ENCODE measurements at regions not wholly inside any gene's neighbourhood (a gene's known extent, or its start where the extent isn't known, plus 50 kb on each side); places are given as distances from the start of the nearest gene placed in this dataset.

DNA sequence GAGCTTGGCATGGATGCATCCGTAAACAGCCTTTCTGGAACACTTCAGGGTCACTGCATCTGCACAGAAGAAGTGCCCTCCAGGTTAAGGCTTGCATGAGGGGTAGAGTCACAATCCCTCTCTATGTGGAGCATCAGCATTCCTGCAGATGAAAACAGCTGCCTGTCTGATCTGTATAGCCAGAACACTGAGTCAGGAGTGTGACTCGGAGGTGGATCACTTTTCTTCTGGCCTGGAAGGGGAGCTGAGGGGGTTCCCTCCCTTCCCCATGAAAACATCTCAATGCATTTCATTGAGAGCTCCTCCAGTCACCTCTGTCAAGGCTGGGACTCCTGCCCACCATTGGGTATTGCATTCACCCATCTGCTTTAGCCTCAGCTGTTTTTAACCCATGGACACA lies 72.5 kb upstream of the SERPINE2 start:
- DNase-seq (no peak), ATAC-seq (no peak)
- H3K9me3 Mint-ChIP-seq (ENCODE audit: insufficient read depth) = peaks cover 5% of the 10 kb centered on the region
- ChIA-PET CTCF (no interaction called here), POLR2A (no interaction called here)
- peaks cover 11% of the 10 kb centered on the region for H3K27me3 Mint-ChIP-seq (ENCODE audit: low read depth)
- no peaks in the 10 kb centered on the region for H3K4me1 Mint-ChIP-seq (ENCODE audit: low read depth)
- H3K4me3 Mint-ChIP-seq = no peak overlapping the region
- H3K27ac Mint-ChIP-seq = no peak overlapping the region
- no peaks in the 10 kb centered on the region for H3K36me3 Mint-ChIP-seq (ENCODE audit: low read depth)

DNA sequence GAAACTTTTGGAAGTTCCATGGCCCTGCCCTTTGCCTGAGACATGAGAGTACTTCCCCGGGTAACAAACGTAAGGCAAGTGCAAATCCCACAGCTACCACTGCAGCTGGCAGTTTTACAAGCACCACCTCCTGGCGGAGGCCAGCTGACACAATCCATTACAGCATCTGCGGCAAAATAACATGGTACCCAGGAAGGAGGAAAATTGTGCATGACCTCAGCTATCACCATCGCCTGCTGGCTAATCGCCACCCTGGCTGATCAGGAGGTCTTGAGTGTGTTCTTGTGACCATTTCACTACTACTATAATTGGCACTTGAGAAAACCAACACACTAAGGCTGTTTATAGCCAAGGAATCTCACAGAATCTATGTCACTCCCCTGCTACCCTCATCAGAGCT lies 71.7 kb upstream of the SERPINE2 start:
- peaks cover 4% of the 10 kb centered on the region for H3K9me3 Mint-ChIP-seq (ENCODE audit: insufficient read depth)
- no peak overlapping the region for H3K4me3 Mint-ChIP-seq
- no peak for ATAC-seq
- no peaks in the 10 kb centered on the region for H3K4me1 Mint-ChIP-seq (ENCODE audit: low read depth)
- CTCF ChIA-PET = no interaction called here
- DNase-seq = no peak
- H3K36me3 Mint-ChIP-seq (ENCODE audit: low read depth) = no peaks in the 10 kb centered on the region
- POLR2A ChIA-PET = no interaction called here
- H3K27ac Mint-ChIP-seq = no peak overlapping the region
- peaks cover 10% of the 10 kb centered on the region for H3K27me3 Mint-ChIP-seq (ENCODE audit: low read depth)

DNA sequence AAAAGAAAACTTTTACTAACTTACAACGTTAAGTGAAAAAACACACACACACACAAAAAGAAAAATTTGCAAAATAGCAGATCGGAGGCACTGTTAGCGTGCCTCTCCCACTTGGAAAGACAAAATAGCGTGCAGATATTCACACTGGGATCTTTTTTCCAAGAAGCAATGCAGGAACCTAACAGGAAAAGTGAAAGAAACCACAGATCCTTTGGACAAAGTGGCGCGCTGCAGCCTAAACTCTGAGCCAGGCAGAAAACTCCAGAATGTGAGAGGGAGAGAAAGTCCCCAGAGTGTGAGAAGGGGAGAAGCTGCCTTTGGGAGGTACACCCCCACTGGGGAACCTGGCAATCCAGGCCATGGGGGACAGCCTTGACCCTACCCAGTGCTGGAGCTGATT lies 70.7 kb upstream of the SERPINE2 start:
- Mint-ChIP-seq H3K27me3 (ENCODE audit: low read depth) (peaks cover 9% of the 10 kb centered on the region), H3K4me1 (ENCODE audit: low read depth) (no peaks in the 10 kb centered on the region), H3K9me3 (ENCODE audit: insufficient read depth) (no peaks in the 10 kb centered on the region), H3K36me3 (ENCODE audit: low read depth) (no peaks in the 10 kb centered on the region), H3K4me3 (no peak overlapping the region), H3K27ac (no peak overlapping the region)
- DNase-seq (no peak), ATAC-seq (no peak)
- POLR2A ChIA-PET = no interaction called here
- CTCF ChIA-PET = no interaction called here

DNA sequence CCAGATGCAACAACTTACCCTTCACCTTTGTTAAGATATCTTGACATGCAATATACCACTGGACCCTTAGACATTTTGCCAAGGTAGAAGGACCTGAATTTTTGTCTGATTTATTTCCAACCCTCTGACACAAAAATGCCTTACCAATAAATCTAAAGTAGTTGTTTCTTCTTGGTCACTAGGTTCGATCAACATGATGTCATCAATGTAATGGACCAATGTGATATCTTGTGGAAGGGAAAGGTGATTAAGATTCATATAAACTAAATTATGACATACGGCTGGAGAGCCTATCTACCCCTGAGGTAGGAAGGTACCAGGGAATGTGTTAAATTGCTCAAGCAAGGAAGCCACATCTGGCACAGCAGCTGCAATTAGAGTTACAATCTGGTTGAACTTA lies 67.7 kb upstream of the SERPINE2 start:
- ChIA-PET CTCF (no interaction called here), POLR2A (no interaction called here)
- Mint-ChIP-seq H3K9me3 (ENCODE audit: insufficient read depth) (no peaks in the 10 kb centered on the region), H3K27ac (no peak overlapping the region), H3K27me3 (ENCODE audit: low read depth) (peaks cover 7% of the 10 kb centered on the region), H3K4me1 (ENCODE audit: low read depth) (no peaks in the 10 kb centered on the region), H3K4me3 (no peak overlapping the region), H3K36me3 (ENCODE audit: low read depth) (no peaks in the 10 kb centered on the region)
- DNase-seq (no peak), ATAC-seq (no peak)

DNA sequence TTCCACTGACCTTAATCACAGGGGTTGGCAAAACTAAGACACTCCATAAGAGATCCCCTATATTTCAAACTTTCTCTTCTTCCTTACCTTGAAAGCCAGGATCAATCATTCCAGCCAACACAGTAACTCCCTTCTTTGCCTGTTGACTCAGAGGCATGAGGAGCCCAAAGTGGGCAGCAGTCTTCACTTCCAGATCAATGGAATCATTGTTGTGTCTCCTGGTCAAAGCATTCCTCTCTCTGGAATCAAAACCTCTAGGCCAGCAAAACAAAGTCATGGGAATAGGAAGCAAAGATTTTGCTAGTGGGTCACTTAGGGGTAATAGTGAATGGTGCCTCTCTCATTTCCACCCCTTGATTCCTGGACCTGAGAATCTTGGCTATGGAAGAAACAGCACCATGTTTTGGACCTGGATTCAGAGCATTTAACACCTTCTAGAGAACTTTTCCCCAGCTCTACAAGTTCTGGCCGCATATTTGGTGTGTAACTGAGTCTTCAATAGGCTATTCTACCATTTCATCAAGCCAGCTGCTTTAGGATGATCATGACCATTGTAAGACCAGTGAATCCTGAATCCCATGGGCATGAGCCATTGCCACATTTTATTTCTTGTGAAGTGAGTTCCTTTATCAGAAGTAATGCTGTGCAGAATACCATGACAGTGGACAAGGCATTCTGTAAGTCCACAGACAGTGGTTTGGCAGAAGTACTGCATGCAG lies 65.7 kb upstream of the SERPINE2 start:
- DNase-seq = no peak
- Mint-ChIP-seq H3K4me3 (no peak overlapping the region), H3K9me3 (ENCODE audit: insufficient read depth) (no peaks in the 10 kb centered on the region), H3K36me3 (ENCODE audit: low read depth) (no peaks in the 10 kb centered on the region), H3K27ac (no peak overlapping the region), H3K4me1 (ENCODE audit: low read depth) (no peaks in the 10 kb centered on the region), H3K27me3 (ENCODE audit: low read depth) (peaks cover 7% of the 10 kb centered on the region)
- ATAC-seq = no peak
- CTCF ChIA-PET = no interaction called here
- POLR2A ChIA-PET = no interaction called here

DNA sequence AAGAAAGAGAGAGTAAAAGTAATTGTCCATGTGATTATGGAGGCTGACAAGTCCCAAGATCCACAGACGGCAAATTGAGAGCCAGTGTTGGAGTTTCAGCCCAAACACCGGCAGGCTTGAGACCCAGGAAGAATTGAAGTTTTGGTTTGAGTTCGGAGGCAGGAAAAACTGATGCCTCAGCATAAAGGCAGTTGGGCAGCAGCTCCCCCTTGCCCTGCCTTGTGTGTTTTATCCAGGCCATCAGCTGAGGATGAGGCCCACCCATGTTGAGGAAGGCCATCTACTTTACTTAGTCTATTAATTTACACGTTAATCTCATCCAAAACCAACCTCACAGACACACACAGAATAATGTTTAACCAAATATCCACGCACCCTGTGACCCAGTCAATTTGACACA lies 64.6 kb upstream of the SERPINE2 start:
- no peak for DNase-seq
- Mint-ChIP-seq H3K4me1 (ENCODE audit: low read depth) (no peaks in the 10 kb centered on the region), H3K4me3 (no peak overlapping the region), H3K27me3 (ENCODE audit: low read depth) (peaks cover 7% of the 10 kb centered on the region), H3K36me3 (ENCODE audit: low read depth) (no peaks in the 10 kb centered on the region), H3K9me3 (ENCODE audit: insufficient read depth) (no peaks in the 10 kb centered on the region), H3K27ac (no peak overlapping the region)
- ATAC-seq = no peak
- CTCF ChIA-PET = no interaction called here
- POLR2A ChIA-PET = no interaction called here

DNA sequence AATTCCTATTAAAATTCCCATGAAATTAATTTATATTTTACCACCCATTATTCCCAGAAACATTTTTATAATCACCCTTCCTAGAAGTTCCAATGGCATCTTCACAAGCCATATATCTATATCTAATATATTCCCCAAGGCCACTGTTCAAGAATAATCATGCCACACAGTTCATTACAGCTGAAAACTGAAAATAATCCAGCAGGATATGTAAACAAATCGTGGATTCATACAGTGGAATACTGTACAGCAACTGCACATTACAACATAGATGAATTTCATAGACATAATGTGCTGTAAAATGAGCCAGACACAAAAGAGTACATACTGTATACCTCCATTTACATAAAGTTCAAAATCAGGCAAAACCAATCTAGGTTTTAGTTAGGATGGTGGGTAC lies 63.9 kb upstream of the SERPINE2 start:
- H3K4me3 Mint-ChIP-seq = no peak overlapping the region

DNA sequence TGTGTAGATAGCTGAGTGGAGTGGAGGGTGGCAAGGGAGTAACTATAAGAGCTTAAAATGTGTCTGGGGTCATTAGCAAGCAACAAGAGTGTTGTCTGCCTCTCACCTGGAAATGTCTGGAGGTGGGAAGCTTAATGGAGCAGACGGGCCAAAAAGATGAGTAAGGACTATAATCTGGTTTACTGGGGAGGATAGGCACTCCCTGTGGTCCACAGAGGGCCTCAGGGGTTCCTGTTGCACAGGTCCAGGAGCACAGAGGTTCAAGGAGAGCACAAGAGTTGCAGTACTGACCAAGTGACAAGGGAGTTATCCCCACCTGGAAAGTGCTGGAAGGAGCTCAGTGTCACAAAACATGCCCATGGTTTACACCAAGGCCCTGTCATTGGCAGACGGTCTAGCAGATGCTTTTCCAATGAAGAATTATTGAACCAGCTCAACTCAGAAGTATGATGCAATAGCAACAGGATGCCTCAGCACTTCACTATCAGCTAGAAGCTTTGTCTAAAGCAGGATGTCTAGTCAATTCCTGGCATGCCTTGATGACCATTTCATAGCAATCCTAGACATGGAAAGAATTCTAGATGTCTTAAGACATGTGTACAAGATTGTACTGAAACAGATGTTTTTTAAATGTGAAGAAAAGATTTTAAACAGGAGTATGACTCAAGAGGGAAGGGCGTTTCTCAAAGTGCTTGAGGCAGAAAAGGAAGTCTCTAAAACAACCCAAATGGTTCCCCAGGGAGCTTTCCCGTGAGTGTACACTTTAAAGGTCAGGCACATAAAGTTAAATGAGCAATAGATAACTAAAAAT lies 62.9 kb upstream of the SERPINE2 start:
- Mint-ChIP-seq H3K9me3 (ENCODE audit: insufficient read depth) (no peaks in the 10 kb centered on the region), H3K4me3 (no peak overlapping the region), H3K27ac (no peak overlapping the region), H3K27me3 (ENCODE audit: low read depth) (peaks cover 9% of the 10 kb centered on the region), H3K4me1 (ENCODE audit: low read depth) (no peaks in the 10 kb centered on the region), H3K36me3 (ENCODE audit: low read depth) (no peaks in the 10 kb centered on the region)
- DNase-seq (no peak), ATAC-seq (no peak)
- ChIA-PET POLR2A (no interaction called here), CTCF (interaction anchor here (1.0 kb wide), 1 partner anchor 108 kb away, joined by 3 read pairs; no protein-coding TSS in a partner anchor)

More for the DNA sequence above, 63.9 kb upstream of the SERPINE2 start:
- Mint-ChIP-seq H3K27ac (no peak overlapping the region), H3K9me3 (ENCODE audit: insufficient read depth) (no peaks in the 10 kb centered on the region), H3K36me3 (ENCODE audit: low read depth) (no peaks in the 10 kb centered on the region), H3K27me3 (ENCODE audit: low read depth) (peaks cover 7% of the 10 kb centered on the region), H3K4me1 (ENCODE audit: low read depth) (no peaks in the 10 kb centered on the region)
- ChIA-PET POLR2A (no interaction called here), CTCF (no interaction called here)
- ATAC-seq (no peak), DNase-seq (no peak)

DNA sequence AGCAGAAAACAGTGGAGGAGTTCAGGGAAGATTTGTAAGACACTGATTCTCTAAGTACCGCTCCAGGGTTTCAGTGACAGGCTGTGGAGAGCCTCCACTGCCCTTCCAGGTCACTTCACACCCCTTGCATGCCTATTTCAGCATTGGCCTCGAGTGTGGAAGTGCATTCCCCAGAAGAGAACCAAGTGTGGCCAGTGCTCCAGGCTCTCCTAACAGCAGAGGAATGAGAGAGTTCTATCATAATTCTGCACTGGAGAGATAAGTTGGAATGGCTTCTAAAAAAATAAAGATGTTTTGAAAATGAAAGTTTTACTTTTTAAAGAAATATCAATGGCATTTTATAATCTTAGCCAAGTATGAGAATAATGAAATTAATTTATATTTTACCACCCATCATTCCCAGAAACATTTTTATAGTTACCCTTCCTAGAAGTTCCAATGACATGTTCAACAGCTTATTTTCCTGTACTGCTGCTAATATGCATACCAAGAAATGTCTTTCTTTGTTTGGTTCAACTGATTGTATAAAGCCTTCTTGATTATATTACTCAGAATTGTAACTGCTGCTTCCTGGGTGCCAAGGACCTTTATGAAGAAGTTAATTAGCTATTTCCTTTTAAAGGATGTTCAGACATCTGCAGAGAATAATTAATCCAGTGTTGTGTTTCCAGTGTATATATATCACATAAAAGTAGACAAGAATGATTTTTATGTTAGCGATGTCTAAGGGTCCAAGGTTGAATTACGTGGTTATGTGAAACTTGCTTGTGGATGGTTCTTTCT lies 61.0 kb upstream of the SERPINE2 start:
- no peak for ATAC-seq
- no peak for DNase-seq
- Mint-ChIP-seq H3K4me1 (ENCODE audit: low read depth) (no peaks in the 10 kb centered on the region), H3K27ac (no peak overlapping the region), H3K36me3 (ENCODE audit: low read depth) (no peaks in the 10 kb centered on the region), H3K9me3 (ENCODE audit: insufficient read depth) (no peaks in the 10 kb centered on the region), H3K27me3 (ENCODE audit: low read depth) (peaks cover 12% of the 10 kb centered on the region), H3K4me3 (no peak overlapping the region)
- ChIA-PET CTCF (interaction anchor here (1.2 kb wide), 1 partner anchor 106 kb away, joined by 3 read pairs; no protein-coding TSS in a partner anchor), POLR2A (no interaction called here)

DNA sequence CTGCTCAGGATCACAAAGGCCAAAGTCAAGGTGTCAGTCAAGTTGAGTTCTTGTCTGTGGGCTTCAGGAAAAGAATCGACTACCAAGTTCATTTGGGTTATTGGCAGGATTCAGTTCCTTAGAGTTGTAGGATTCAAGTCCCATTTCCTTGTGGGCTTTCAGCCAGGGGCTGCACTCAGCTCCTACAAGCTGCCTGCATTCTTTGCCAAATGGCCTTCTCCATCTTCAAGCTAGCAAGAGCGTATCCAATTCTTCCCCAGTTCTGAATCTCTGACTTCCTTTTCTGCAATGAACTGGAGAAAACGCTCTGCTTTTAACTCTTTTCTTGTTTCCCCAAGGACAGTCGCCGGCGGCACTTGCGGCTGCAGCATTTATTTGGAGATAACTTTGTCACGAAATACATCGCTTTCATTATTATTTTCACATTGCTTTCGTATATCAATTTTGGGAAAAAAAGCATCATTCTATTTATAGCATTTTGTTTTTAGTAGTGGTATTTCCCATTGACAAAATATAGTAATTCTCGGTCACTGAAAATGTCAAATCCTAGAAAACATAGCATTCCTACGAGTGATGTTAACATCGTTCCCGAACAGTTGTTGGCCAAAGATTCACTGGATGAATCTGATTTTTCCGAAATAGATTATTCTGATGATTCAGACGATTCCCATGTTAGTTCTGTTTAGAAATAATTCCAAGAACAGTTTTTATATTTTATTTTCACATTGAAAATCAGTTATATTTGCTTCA lies 59.6 kb upstream of the SERPINE2 start:
- no peaks in the 10 kb centered on the region for H3K9me3 Mint-ChIP-seq (ENCODE audit: insufficient read depth)
- ChIA-PET CTCF (interaction anchor here (0.7 kb wide), 1 partner anchor 106 kb away, joined by 3 read pairs; no protein-coding TSS in a partner anchor), POLR2A (no interaction called here)
- H3K27me3 Mint-ChIP-seq (ENCODE audit: low read depth) = peaks cover 12% of the 10 kb centered on the region
- no peak for DNase-seq
- H3K4me1 Mint-ChIP-seq (ENCODE audit: low read depth) = no peaks in the 10 kb centered on the region
- no peak overlapping the region for H3K4me3 Mint-ChIP-seq
- H3K27ac Mint-ChIP-seq = no peak overlapping the region
- no peak for ATAC-seq
- no peaks in the 10 kb centered on the region for H3K36me3 Mint-ChIP-seq (ENCODE audit: low read depth)

DNA sequence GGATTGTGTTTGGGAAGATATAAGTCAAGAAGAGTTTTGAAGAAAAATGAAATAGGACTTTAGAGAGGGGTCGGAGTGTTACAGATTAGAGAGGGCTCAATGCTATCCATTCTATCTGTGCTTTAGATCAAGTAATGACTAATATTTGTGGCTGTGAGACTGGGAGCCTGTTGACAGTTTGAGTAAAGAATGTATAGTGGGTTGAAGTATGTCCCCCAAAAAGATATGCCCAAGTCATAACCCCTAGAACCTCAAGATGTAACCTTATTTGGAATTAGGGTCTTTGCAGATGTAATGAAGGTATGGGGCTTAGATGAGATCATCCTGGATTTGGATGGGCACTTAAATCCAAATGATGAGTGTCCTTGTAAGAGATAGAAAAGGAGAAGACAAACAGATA lies 55.3 kb upstream of the SERPINE2 start:
- no peak overlapping the region for H3K4me3 Mint-ChIP-seq
- no peaks in the 10 kb centered on the region for H3K9me3 Mint-ChIP-seq (ENCODE audit: insufficient read depth)
- no peak overlapping the region for H3K27ac Mint-ChIP-seq
- ATAC-seq = no peak
- no peaks in the 10 kb centered on the region for H3K36me3 Mint-ChIP-seq (ENCODE audit: low read depth)
- POLR2A ChIA-PET = no interaction called here
- peaks cover 10% of the 10 kb centered on the region for H3K27me3 Mint-ChIP-seq (ENCODE audit: low read depth)
- H3K4me1 Mint-ChIP-seq (ENCODE audit: low read depth) = no peaks in the 10 kb centered on the region
- CTCF ChIA-PET = interaction anchor here (0.8 kb wide), 1 partner anchor 8 kb away, joined by 3 read pairs; no protein-coding TSS in a partner anchor
- no peak for DNase-seq
